PFSK-1 (cell line): ENCODE measurements at regions not wholly inside any gene's neighbourhood (a gene's known extent, or its start where the extent isn't known, plus 50 kb on each side); places are given as distances from the start of the nearest gene placed in this dataset.

Source experiments
- FOXP2 ChIP-seq: optimal IDR thresholded peaks from 2 replicates; pipeline ENCODE3; 2011; ENCODE audit warnings: borderline replicate concordance, control low read depth, inconsistent platforms; ENCODE audit not compliant: insufficient read depth; ENCODE audit errors: extremely low read length, extremely low read depth
- POLR2AphosphoS5 ChIP-seq: IDR thresholded peaks from 2 replicates; pipeline ENCODE4 v1.6.1; 2012; ENCODE audit warnings: low read depth, mild to moderate bottlenecking, control low read depth, low read length, moderate library complexity
- REST ChIP-seq, 2 experiments: IDR thresholded peaks; 2 replicates each; pipeline versions ENCODE4 v1.6.1 to v1.8.0; 2011 to 2012; ENCODE audit warnings: low read depth in 2 of 2, low read length in 2 of 2, control low read depth in 1 of 2, inconsistent platforms in 1 of 2, mild to moderate bottlenecking in 1 of 2, moderate library complexity in 1 of 2; ENCODE audit not compliant: insufficient read depth in 1 of 2
- SIN3A ChIP-seq: IDR thresholded peaks from 2 replicates; pipeline ENCODE4 v1.6.1; 2012; ENCODE audit warnings: mild to moderate bottlenecking, low read length, moderate library complexity, borderline replicate concordance; ENCODE audit not compliant: insufficient read depth
- TAF1 ChIP-seq: IDR thresholded peaks from 2 replicates; pipeline ENCODE4 v1.6.1; 2012; ENCODE audit warnings: low read length, control low read depth, borderline replicate concordance; ENCODE audit not compliant: insufficient read depth

DNA sequence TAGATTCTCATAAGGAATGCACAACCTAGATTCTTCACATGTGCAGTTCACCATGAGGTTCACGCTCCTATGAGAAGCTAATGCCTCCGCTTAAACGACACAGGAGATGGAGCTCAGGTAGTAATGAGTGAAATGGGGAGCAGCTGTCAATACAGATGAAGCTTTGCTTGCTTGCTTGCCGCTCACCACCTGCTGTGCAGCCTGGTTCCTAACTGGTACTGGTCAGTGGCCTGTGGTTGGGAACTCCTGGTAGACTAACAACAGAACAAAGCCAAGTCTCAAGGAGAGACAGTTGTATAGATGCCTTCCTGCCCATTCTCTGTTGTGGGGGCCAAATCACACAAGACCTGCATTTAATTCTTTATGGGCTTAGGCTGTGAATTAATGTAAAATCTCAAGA lies 449.2 kb upstream of the TNP1 start:
- no peak for TF ChIP-seq TAF1
- no peak for TF ChIP-seq POLR2AphosphoS5
- TF ChIP-seq REST (IDR thresholded peaks at IDR 0.05; ENCODE audit: insufficient read depth in 1 of 2, low read depth in 2 of 2, low read length in 2 of 2), result no peak
- TF ChIP-seq SIN3A, result no peak
- TF ChIP-seq FOXP2, result no peak
